H9 (cell line): ENCODE measurements at regions not wholly inside any gene's neighbourhood (a gene's known extent, or its start where the extent isn't known, plus 50 kb on each side); places are given as distances from the start of the nearest gene placed in this dataset.
A peak's percentile ranks its signal among the peaks of the same experiment; 100 is the strongest.

Source experiments
- DNase-seq: peaks from one replicate; pipeline ENCODE4 v3.0.0-alpha.2; 2017
- H2AFZ ChIP-seq: one replicate; pipeline ENCODE4 v1.6.1; 2013; ENCODE audit warnings: mild to moderate bottlenecking, low read length, control low read depth, moderate library complexity
- H2AK5ac ChIP-seq: 2 replicates; pipeline ENCODE4 v1.6.1; 2013; ENCODE audit warnings: low read length, control low read depth, mixed read lengths; ENCODE audit not compliant: insufficient read length
- H2BK120ac ChIP-seq: one replicate; pipeline ENCODE4 v1.6.1; 2013; ENCODE audit warnings: low read depth, mild to moderate bottlenecking, low read length, control low read depth, inconsistent platforms; ENCODE audit not compliant: poor library complexity, severe bottlenecking
- H2BK12ac ChIP-seq: 2 replicates; pipeline ENCODE4 v1.6.1; 2013; ENCODE audit warnings: low read length, control low read depth, mixed read lengths, low read depth; ENCODE audit not compliant: insufficient read length
- H2BK15ac ChIP-seq: 2 replicates; pipeline ENCODE4 v1.6.1; 2013; ENCODE audit warnings: low read depth, low read length, control low read depth
- H2BK20ac ChIP-seq: one replicate; pipeline ENCODE4 v1.6.1; 2013; ENCODE audit warnings: low read depth, mild to moderate bottlenecking, low read length, control low read depth, inconsistent platforms; ENCODE audit not compliant: poor library complexity, severe bottlenecking
- H2BK5ac ChIP-seq: 2 replicates; pipeline ENCODE4 v1.6.1; 2013; ENCODE audit warnings: low read length, control low read depth, mixed read lengths; ENCODE audit not compliant: insufficient read length
- H3K14ac ChIP-seq: 2 replicates; pipeline ENCODE4 v1.6.1; 2013; ENCODE audit warnings: low read length, control low read depth; ENCODE audit not compliant: insufficient read depth
- H3K18ac ChIP-seq: 2 replicates; pipeline ENCODE4 v1.6.1; 2013; ENCODE audit warnings: low read depth, mild to moderate bottlenecking, mixed read lengths, low read length, control low read depth; ENCODE audit not compliant: insufficient read length
- H3K23ac ChIP-seq: 2 replicates; pipeline ENCODE4 v1.6.1; 2013; ENCODE audit warnings: low read length, control low read depth, mixed read lengths, low read depth; ENCODE audit not compliant: insufficient read length
- H3K23me2 ChIP-seq: 2 replicates; pipeline ENCODE4 v1.6.1; 2013; ENCODE audit warnings: low read depth, mild to moderate bottlenecking, mixed read lengths, low read length, control low read depth; ENCODE audit not compliant: insufficient read length, poor library complexity, severe bottlenecking
- H3K27ac ChIP-seq: 2 replicates; pipeline ENCODE4 v1.5.1; 2013; ENCODE audit warnings: low read length, control low read depth, mixed read lengths, low read depth; ENCODE audit not compliant: insufficient read length
- H3K27me3 ChIP-seq: 2 replicates; pipeline ENCODE4 v1.6.1; 2013; ENCODE audit warnings: low read length, control low read depth, inconsistent platforms; ENCODE audit not compliant: insufficient read depth
- H3K4ac ChIP-seq: 2 replicates; pipeline ENCODE4 v1.6.1; 2013; ENCODE audit warnings: low read depth, mild to moderate bottlenecking, control low read depth, inconsistent platforms, low read length, moderate library complexity
- H3K4me1 ChIP-seq: 2 replicates; pipeline ENCODE4 v1.6.1; 2013; ENCODE audit warnings: low read length, control low read depth, inconsistent platforms; ENCODE audit not compliant: insufficient read depth
- H3K4me2 ChIP-seq: 2 replicates; pipeline ENCODE4 v1.6.1; 2013; ENCODE audit warnings: low read length, control low read depth, mixed read lengths; ENCODE audit not compliant: insufficient read length, insufficient read depth
- H3K56ac ChIP-seq: 2 replicates; pipeline ENCODE4 v1.6.1; 2013; ENCODE audit warnings: low read depth, mild to moderate bottlenecking, mixed read lengths, low read length, control low read depth; ENCODE audit not compliant: insufficient read length
- H3K79me1 ChIP-seq: 2 replicates; pipeline ENCODE4 v1.6.1; 2013; ENCODE audit warnings: low read depth, mild to moderate bottlenecking, moderate library complexity, low read length, control low read depth, inconsistent platforms; ENCODE audit not compliant: insufficient read depth, poor library complexity, severe bottlenecking
- H3K79me2 ChIP-seq: 2 replicates; pipeline ENCODE4 v1.6.1; 2013; ENCODE audit warnings: low read length, control low read depth, inconsistent platforms; ENCODE audit not compliant: insufficient read depth
- H3K9ac ChIP-seq: 2 replicates; pipeline ENCODE4 v1.6.1; 2013; ENCODE audit warnings: low read length, control low read depth, mixed read lengths; ENCODE audit not compliant: insufficient read length; ENCODE audit errors: extremely low read depth
- H3K9me3 ChIP-seq: one replicate; pipeline ENCODE4 v1.6.1; 2013; ENCODE audit warnings: low read depth, low read length, inconsistent platforms; ENCODE audit not compliant: control insufficient read depth
- H3T11ph ChIP-seq: one replicate; pipeline ENCODE4 v1.6.1; 2013; ENCODE audit warnings: mild to moderate bottlenecking, low read length, control low read depth, inconsistent platforms
- H4K20me1 ChIP-seq: one replicate; pipeline ENCODE4 v1.6.1; 2013; ENCODE audit not compliant: control insufficient read depth, insufficient read length, insufficient read depth
- H4K5ac ChIP-seq: 2 replicates; pipeline ENCODE4 v1.6.1; 2013; ENCODE audit warnings: low read depth, mild to moderate bottlenecking, mixed read lengths, low read length, control low read depth; ENCODE audit not compliant: insufficient read length
- H4K8ac ChIP-seq: replicated peaks from 2 replicates; pipeline ENCODE4 v1.6.1; 2013; ENCODE audit warnings: low read length, control low read depth, mixed read lengths, low read depth; ENCODE audit not compliant: insufficient read length
- H4K91ac ChIP-seq: 2 replicates; pipeline ENCODE4 v1.6.1; 2013; ENCODE audit warnings: low read depth, mild to moderate bottlenecking, moderate library complexity, mixed read lengths, low read length, control low read depth; ENCODE audit not compliant: insufficient read length
- H3K27ac Mint-ChIP-seq, 3 experiments: 2 replicates in 2 of 3; 3 replicates in 1 of 3; pipeline ENCODE4 v1.8.0; 2020 to 2021; ENCODE audit warnings: mixed read lengths in 3 of 3, mild to moderate bottlenecking in 1 of 3, moderate library complexity in 1 of 3
- H3K27me3 Mint-ChIP-seq: 2 replicates; pipeline ENCODE4 v1.8.0; 2021; ENCODE audit warnings: low read depth, mild to moderate bottlenecking, moderate library complexity, mixed read lengths
- H3K36me3 Mint-ChIP-seq, 3 experiments: 2 replicates in 2 of 3; 3 replicates in 1 of 3; pipeline ENCODE4 v1.8.0; 2020 to 2021; ENCODE audit warnings: low read depth in 3 of 3, mixed read lengths in 3 of 3; ENCODE audit not compliant: insufficient read depth in 1 of 3
- H3K4me1 Mint-ChIP-seq, 2 experiments: 2 replicates each; pipeline ENCODE4 v1.8.0; 2020; ENCODE audit warnings: mixed read lengths in 2 of 2
- H3K4me3 Mint-ChIP-seq, 2 experiments: 2 replicates in 1 of 2; 3 replicates in 1 of 2; pipeline ENCODE4 v1.8.0; 2020 to 2021; ENCODE audit warnings: mild to moderate bottlenecking in 2 of 2, mixed read lengths in 2 of 2, moderate library complexity in 1 of 2
- H3K9me3 Mint-ChIP-seq, 2 experiments: 2 replicates in 1 of 2; 3 replicates in 1 of 2; pipeline ENCODE4 v1.8.0; 2020; ENCODE audit warnings: mild to moderate bottlenecking in 2 of 2, mixed read lengths in 2 of 2, moderate library complexity in 1 of 2
- CTCF ChIP-seq: fragments of 200-600 bp; sonication (generic); conservative IDR thresholded peaks from 3 replicates; pipeline ENCODE4 v1.8.0; 2021; ENCODE audit warnings: antibody characterized with exemption, mild to moderate bottlenecking
- WGBS: extraction: QIAGEN DNeasy Blood & Tissue Kit; methylation state at CpG from one replicate; pipeline ENCODE4 v1.1.7; 2013; ENCODE audit warnings: missing lambda C conversion rate, low lambda C conversion rate, mixed read lengths; ENCODE audit not compliant: insufficient read length; ENCODE audit errors: extremely low coverage; 5-methylcytosine and 5-hydroxymethylcytosine counted together

- Histone ChIP-seq H3K79me1 (no peaks in the 10 kb centered on the region), H3K56ac (no peak overlapping the region), H3K79me2 (no peaks in the 10 kb centered on the region), H3K4me2 (no peak overlapping the region), H2BK5ac (peak overlapping the region; percentile 35), H3K4me1 (no peaks in the 10 kb centered on the region), H3K14ac (no peak overlapping the region; the same call in 1 of the 2 replicates), H3K27ac (no peak overlapping the region), H3K23ac (no peak overlapping the region), H3K9me3 (no peaks in the 10 kb centered on the region), H2BK12ac (no peak overlapping the region), H4K8ac (no peak overlapping the region), H3T11ph (no peak overlapping the region), H4K20me1 (no peaks in the 10 kb centered on the region), H3K4ac (no peak overlapping the region), H3K9ac (no peak overlapping the region), H3K23me2 (no peaks in the 10 kb centered on the region), H4K91ac (no peak overlapping the region), H2BK20ac (no peak overlapping the region), H4K5ac (peak overlapping the region; percentile 36), H2AK5ac (no peak overlapping the region), H2AFZ (no peak overlapping the region), H3K27me3 (no peaks in the 10 kb centered on the region), H2BK120ac (no peak overlapping the region), H2BK15ac (no peak overlapping the region), H3K18ac (no peak overlapping the region)
- no CpG with 5 or more reads among the region's 7 CpGs for WGBS
- Mint-ChIP-seq H3K4me1 (peaks cover 3 to 4% of the 10 kb centered on the region in 2 experiments; a peak in 2 of 4 replicates), H3K36me3 (peaks cover 20 to 25% (median 24%) of the 10 kb centered on the region in 3 experiments), H3K4me3 (no peak overlapping the region), H3K9me3 (peaks cover 5 to 9% of the 10 kb centered on the region in 2 experiments), H3K27me3 (no peaks in the 10 kb centered on the region), H3K27ac (peak overlapping the region in 1 of 3 experiments; percentile 2; a peak in 2 of 7 replicates)
- DNase-seq, result no peak
- TF ChIP-seq CTCF, result no peak
These were observed 105.2 kb downstream of the SLITRK6 start for GRCh38 chr13:85693889-85694511.
